ENCODE measurements at regions not wholly inside any gene's neighbourhood (a gene's known extent, or its start where the extent isn't known, plus 50 kb on each side); places are given as distances from the start of the nearest gene placed in this dataset.
A peak's percentile ranks its signal among the peaks of the same experiment; 100 is the strongest.
"Not testable (repeated sequence)": the region's sequence is repeated elsewhere in the genome, so short reads cannot be mapped to it uniquely, and the experiment has no call there.

DNA sequence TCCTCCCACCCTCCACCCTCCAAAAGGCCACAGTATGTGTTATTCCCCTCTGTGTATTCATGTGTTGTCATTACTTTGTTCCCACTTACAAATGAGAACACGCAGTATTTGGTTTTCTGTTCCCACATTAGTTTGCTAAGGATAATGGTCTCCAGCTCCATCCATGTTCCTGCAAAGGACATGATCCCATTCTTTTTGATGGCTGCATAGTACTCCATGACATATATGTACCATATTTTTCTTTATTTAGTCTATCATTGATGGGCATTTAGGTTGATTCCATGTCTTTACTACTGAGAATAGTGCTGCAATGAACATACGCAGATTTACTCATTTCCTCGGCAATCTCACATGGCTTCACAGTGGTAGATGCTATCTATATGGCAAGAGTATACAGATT lies 453.6 kb upstream of the CFAP20DC start:
- DNase-seq (ENCODE audit: low read depth in 2 of 2), result no peak

DNA sequence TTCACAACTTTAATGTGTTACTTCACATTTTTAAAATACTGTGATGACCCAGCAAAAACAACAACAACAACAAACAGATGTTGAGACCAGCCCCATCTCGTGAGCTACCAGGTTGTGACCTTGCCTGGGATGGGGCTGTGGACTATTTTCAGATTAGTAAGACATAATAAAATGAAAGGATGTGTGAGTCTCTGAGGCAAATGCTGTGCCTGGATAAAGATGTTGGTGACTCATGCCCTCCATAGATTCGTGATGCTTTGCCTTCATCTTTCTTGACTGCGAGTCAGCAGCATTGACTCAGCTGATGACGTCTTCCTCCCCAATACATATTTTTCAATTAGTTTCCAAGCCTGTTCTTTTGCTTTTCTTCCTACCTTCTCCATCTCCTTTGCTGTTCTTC lies 453.0 kb upstream of the CFAP20DC start:
- no peak for DNase-seq (ENCODE audit: low read depth in 2 of 2)

DNA sequence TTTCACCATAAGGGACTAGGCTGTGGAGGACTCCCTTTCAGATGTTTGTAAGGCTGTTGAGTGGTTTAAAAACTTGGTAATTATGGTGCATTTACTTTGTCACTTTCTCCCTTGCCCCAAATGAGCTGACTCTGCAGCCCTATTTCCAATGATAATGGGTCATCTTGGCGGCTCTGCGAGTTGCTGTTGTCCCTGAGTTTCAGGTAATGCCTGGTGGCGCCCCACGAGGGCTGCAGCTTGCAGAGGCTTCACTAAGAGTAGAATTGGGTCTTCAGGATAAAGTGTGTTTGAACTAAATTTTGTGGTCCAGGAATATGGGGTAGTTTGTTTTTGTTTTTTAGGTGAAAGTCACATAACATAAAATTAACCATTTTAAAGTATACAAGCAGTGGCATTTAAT lies 450.1 kb upstream of the CFAP20DC start:
- no peak for DNase-seq (ENCODE audit: low read depth in 2 of 2)

DNA sequence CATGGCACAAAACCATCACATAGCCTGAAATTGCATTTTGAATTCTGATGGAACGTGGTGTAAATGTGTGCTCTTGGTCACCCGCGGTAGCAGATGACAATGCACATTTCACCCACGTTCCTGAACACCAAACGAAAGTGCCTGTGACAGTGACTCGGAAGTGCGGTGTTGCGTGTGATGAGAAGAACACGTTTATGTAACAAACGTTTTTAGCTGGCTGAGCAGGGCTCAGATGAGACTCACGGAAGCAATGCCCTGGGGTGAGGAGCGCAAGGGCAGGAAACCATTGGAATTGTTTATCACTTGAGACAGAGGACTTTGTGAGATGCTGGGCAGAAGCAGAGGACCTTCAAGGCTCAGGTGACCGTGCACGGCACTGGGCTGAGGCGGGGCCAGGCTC lies 449.2 kb upstream of the CFAP20DC start:
- DNase-seq (ENCODE audit: low read depth in 2 of 2), result no peak

DNA sequence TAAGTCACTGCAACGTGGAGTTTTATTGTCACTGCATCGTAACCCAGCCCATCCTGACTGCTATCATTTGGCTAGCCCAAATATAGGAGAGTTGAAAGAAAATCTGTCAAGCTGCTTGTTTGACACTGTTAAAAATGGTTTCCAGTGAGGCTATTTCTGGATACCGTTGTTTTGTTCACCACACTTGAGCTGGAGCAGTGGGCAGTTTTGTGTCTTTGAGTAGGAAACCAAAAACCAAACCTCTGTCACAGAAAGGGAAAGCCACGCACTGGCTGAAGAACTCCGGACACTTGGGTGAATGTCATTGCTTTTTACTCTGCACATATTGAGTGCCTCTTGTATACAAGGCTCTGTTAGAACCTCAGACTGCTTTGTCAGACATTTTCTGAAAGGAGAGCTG lies 446.4 kb upstream of the CFAP20DC start:
- DNase-seq (ENCODE audit: low read depth in 2 of 2), result no peak

DNA sequence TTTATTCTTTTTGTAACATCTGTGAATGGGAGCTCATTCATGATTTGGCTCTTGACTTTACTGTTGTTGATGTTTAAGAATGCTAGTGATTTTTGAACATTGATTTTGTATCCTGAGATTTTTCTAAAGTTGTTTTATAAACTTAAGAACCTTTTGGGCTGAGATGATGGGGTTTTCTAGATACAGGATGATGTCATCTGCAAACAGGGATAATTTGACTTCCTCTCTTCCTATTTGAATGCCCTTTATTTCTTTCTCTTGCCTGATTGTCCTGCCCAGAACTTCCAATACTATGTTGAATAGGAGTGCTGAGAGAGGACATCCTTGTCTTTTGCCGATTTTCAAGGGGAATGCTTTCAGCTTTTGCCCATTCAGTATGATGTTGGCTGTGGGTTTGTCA lies 445.1 kb upstream of the CFAP20DC start:
- DNase-seq (ENCODE audit: low read depth in 2 of 2), result not testable (repeated sequence)

DNA sequence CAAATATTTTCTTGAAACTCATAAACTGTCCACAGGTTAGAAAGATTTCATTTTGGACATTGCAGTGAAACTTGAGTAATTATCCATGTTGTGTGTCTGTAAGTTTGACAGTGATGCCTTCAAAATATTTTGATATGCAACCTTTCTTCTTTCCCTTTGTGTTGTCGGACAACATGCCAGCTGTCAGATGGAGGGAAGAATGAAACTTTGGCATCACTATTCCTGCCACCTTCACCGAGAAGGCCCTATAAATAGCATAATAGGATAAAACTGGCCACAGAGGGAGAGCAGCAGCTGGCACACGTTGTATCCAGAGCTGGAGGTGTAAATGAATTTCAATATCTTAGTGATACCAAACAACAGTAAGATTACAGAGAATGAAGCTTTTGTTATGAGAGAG lies 436.7 kb upstream of the CFAP20DC start:
- no peak for DNase-seq (ENCODE audit: low read depth in 2 of 2)

DNA sequence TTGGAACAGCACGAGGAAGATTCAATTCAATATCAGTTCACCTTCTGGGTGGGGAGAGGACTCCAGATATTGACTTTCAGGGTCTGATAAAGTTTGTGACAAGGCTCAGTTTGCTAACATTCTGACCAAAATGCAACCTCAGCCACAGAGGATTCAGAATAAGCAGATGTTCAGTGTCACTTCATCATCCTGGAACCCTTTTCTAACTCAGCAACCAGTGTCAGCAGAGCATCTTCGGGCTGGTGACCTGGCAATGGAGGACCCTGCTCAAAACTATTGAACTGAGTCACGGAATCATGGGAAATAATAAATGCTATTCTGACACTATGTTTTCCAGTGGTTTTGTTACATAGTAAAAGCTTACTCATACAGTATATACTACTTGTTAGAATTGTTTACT lies 433.4 kb upstream of the CFAP20DC start:
- no peak for DNase-seq (ENCODE audit: low read depth in 2 of 2)

DNA sequence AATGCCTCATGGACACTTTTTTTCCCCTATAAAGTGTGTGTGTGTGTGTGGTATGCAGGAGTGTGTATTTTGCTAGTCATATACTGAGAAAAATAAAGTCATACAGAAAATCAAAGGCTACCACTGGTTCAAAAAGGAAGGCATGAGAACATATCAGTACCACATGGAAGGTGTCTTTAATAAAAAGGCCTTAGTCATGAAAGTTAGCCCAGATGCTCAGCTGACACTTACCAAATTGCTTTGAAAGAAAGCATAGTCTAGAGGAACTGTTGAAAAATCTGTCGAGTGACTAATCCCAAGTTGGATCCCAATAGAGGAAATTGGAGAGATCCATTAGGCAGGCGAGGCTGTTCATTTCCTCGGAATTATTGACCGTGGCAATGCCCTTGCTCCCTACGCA lies 432.9 kb upstream of the CFAP20DC start:
- DNase-seq (ENCODE audit: low read depth in 2 of 2), result no peak

DNA sequence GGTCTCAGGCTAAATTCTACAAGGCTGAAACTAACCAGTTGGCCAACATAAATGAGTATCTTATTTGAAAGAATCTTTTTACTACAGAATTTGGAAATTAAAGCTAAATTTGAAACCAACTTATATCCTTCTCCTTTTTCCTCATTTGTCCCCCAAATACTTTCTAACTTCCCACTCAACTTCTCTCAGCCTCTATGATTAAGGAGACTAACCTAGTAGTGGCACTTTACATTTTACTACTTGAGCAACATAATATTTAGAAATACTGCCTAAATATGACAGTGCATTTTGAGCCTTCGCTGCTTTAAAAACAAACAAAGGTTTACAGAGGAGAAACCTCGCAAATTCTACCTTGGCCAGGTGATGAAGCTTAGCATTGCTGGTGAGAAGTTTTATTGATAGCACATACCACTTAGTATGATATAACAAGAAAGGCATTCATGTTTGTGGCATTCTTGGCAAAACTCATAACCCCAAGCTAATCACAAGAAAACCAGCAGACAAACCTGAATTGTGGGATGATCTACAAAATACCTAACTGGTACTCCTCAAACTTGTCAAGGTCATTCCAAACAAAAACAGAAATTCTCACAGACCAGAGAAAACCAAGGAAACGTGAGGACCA lies 432.1 kb upstream of the CFAP20DC start:
- no peak for DNase-seq (ENCODE audit: low read depth in 2 of 2)

DNA sequence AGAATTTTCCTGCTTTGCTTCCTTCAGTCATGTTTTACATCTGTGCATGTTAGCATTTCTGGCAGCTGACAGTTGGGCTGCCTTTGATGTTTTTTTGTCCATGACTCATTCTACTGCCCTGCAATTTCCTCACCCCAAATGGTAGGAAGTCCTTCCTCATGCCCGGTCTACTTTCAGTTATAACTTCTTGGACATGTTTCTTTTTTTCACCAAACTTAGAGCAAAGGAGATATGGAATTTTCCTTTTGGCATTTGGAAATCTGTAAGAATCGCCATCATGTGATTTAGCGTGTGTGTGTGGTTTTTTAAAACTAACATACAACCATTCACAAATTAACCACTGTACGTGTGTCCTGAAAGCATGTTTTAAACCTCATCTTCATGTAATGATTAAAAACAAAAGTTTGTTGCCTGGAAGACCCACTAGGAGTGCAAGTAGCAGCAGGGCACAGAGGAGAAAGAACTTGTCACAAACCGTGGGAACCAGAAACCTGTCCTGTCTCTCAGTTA lies 430.7 kb upstream of the CFAP20DC start:
- no peak for DNase-seq (ENCODE audit: low read depth in 2 of 2)

DNA sequence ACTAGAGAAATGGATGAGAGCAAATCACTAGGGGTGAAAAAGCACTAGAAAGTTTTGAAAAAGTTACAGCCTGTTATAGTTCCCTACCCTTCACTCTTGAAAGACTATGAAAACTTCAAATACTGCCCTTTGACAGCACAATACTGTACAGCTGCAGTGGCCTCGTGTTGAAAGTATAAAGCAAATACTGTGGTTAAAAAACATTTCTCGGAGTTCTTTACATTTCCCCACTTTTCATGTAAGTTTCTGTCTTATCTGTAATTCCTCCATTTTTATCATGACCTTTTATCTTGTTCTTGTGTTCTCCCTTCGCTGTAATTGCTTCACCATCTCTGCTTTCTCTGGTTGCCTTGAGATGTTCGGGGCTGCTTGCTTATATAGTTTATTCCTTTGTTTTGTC lies 423.8 kb upstream of the CFAP20DC start:
- DNase-seq (ENCODE audit: low read depth in 2 of 2), result no peak

DNA sequence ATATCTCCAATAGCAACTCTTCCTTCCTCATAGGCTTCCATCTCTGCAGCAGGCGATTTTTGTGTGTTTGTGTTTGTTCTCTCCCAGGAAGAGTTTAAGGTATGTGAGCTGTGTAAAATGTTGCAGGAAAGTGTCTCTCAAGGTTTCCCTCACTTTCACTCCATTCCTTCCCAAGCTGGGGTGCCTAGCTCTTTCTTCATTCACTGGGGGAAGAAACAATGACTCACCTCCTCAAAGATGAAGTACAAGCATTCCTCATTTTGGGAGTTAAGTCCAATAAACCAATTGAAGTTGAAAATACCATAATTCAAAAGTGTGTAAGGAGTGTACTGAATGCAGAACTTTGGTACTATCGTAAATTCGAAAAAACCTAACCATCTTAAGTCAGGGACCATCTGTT lies 422.7 kb upstream of the CFAP20DC start:
- DNase-seq (ENCODE audit: low read depth in 2 of 2), result no peak

DNA sequence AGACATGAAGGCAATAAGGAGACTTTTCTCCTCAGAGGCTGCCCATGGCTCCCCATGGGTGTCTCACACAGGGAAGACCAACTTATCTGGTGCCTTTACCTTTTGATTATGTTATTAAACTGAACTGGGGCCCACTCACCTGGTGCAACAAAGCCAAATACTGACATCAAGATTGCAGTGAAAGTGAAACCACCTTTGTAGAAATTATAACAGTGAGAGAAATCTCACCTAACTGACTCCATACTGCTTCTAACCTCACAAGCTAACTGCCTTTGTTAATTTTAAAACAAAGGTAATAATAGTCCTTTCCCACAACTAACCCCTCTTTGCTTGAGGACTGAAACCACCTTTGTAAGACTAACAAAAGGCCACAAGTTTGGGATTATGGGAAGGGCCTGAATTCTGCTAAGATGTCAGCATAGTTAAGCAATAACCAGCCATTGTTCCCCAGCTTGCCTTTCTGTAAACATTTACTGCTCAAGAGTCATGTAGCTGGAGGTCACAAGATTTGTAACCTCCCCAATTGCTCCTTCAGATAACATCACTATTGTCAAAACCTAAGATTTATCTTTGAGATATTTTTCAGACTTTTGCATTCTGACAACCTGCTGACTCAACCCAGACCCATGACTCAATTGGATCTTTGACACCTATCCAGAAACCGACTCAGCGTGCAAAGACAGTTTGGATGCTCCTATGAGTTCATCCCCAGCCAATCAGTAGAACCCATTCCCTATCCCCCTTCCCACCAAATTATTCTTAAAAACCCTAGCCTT lies 420.3 kb upstream of the CFAP20DC start:
- no peak for DNase-seq (ENCODE audit: low read depth in 2 of 2)

DNA sequence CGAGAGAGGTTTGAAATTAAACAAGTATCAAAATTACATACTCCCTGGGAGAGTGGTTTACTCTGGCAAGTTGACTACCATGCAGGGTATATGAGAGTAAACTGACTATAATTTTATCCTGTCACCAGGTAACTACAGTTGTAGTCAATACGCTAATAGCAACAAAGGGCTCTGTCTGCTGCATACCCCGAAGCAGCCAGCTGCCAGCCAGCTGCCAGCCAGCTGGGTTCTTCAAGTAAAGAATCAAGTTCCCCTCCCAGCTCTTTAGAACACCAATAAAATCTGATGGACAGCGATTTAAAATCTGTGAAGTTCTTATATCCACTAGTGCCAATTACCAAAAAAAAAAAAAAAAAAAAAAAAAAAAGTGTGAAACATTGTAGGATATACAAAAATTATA lies 417.7 kb upstream of the CFAP20DC start:
- no peak for DNase-seq (ENCODE audit: low read depth in 2 of 2)

DNA sequence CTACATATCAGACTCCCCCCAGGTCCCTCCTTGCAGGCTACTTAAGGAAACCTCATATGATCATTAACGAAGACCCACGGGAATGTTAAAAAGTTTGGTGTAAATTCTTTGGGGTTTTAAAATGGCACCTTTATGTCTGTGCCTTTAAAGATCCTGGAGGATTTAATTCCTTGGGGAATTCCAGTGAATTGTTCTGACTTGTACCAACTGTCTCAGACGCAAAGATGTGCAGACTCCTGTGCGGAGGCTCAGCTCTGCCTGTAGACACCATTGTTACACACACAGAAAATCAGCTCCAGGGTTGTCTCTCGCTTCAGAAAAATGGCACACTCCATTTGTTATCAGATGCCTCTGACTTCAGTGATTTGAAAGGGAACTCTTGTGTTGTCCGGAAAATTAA lies 414.4 kb upstream of the CFAP20DC start:
- DNase-seq (ENCODE audit: low read depth in 2 of 2), result no peak

DNA sequence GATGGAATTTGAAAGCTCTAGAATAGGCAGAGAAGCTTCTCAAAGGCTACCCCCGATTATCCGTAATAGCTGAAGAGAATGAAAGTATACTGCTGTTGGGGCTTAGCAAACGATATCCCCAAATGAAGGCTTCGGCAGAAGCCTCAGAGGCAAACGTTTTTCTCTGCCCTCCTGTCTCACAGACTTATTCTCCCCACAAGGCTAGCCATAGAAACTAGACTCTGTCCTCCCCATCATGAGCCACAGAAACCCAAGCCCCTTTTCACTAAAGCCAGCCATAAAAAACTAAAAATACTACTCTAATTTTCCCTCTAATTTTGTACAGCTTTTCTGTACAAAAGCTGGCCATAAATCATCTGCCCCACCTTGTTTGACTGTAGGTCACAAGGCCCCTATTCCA lies 413.4 kb upstream of the CFAP20DC start:
- DNase-seq (ENCODE audit: low read depth in 2 of 2), result no peak

DNA sequence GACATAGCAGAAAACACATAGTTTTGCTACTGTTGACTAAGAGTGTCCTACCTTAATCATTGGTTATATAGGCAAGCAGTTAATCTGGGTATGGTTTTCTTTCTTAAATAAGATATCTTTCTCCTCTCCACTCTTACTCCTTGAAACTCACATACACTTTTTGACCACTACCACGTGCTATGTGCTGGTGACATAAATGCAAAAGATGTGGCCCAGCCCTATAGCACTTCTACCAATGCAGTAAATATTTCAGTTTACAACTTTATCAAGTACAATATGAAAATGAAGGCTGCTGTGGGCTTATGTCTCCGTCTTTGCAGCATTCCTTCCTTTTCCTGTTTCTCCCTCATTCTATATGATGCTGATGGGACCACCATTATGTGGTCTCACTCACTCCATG lies 410.2 kb upstream of the CFAP20DC start:
- DNase-seq (ENCODE audit: low read depth in 2 of 2), result no peak

DNA sequence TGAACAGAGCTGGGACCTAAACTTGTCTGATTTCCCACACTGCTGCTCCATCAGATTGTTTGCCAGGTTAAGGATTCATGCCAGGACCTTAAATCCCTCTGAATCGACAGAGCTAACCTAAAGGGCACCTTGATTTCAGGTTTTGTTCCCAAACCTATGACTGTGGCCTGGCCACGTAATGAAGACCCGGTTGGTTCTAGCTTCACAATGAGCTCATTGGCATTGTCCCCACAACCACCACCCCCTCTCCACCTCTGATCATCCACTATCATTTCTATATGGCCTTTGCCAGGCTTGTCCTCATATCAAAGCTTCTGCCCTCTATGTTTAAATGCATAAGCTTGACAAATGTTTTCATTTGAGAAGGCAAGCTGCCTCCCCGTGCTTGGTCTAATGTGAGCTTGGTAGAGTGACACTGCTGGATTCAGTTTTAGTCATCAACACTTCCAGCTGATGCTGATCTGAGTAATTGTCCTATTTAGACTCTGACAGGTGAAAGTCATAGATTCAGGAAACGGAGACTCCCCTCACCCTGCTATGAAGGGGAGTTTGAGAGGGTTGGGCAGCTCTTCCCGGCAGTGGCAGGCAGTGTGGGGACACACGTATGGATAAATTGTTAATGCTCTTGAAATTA lies 407.1 kb upstream of the CFAP20DC start:
- no peak for DNase-seq (ENCODE audit: low read depth in 2 of 2)

DNA sequence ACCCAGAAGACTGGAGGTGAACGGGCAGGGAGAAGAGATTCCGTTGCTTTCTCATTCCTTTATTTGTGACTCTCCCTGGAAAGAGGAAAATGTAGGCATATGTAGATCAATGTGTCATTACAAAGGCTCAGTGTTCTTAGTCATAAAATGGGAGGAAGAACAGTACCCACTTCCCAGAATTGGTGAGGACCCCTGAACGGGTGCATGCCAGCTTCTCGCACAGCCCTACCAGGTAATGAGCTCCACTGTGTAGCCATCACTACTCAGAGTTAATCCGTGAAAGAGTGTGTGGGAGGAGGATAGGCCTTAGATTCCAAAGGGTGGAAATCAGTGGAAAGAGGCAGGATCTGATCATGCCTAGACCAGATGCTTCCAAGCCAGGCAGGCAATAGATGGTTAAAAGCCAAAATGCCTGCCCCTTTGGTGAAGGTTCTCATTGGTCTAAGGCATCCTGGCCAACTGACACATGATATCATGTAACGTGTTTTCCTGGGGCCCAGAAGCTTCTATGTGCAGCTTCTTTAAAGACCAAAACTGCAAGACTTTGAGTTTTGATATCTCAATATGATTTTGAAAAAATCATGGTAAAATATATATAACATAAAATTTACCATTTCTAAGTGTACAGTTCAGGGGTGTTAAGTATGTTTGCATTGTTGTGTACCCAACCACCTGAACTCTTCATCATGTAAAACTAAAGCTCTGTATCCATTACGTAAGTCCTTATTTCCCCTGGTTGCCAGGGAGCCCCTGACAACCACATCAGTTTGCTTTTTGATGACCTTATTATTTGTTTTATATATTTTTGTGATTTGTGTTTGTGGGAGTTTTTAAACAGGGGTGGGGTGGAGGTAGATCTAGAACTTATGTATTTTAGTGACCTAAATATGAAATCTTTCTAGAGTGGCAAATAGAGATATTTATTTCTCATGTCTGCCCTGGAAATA lies 402.2 kb upstream of the CFAP20DC start:
- no peak for DNase-seq (ENCODE audit: low read depth in 2 of 2)

DNA sequence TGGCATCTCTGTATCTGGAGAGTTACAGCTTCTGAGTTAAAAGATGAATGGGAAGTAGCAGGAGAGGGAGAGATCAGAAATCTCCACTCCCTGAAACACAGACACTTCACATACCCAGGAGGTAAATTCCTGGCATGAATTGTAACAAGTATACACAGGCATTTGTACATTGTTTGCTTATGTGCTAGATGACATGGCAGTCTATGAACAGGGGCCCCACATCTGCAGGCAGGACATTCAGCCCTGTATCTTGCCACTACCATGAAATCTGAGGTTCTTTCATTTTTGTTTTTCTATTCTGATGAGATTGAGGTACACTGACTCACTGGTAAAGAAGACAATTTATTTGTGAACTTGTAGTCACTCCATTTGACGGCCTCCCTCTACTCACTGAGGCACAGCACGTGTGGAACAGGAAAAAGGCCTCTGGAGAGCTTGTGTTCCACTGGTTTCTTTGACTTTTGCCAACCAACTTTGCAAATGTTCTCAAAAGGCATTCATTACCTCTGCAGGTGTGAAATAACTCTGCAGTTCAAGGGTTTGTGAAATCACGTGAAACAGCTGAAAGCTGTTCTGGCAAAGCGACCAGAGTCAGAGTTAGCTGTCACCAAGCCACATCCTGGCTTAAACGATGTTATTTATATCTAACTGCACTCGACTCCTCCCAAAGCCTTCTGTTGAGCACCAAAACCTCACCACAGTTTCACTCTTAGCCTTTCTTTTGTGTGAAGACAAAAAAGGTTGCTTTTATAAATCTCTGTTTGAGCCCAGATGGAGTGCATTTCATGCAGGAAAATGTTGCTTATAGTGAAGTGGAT lies 401.3 kb upstream of the CFAP20DC start:
- DNase-seq (ENCODE audit: low read depth in 2 of 2), result peak; percentile 7 to 12
